ENCODE measurements at regions not wholly inside any gene's neighbourhood (a gene's known extent, or its start where the extent isn't known, plus 50 kb on each side); places are given as distances from the start of the nearest gene placed in this dataset.

GRCh38 chr10:78277314-78278057, 243.8 kb downstream of the RPS24 start:
- no peak for DNase-seq

GRCh38 chr10:78278058-78278404, 244.4 kb downstream of the RPS24 start:
- DNase-seq = no peak

GRCh38 chr10:78279756-78280155, 246.1 kb downstream of the RPS24 start:
- DNase-seq = no peak

- DNase-seq = no peak
Observed at GRCh38 chr10:78280604-78281003, 246.9 kb downstream of the RPS24 start.

GRCh38 chr10:78281627-78282026, 248.0 kb downstream of the RPS24 start:
- DNase-seq = no peak

GRCh38 chr10:78283069-78283682, 249.5 kb downstream of the RPS24 start:
- DNase-seq = no peak

GRCh38 chr10:78284381-78284780, 250.7 kb downstream of the RPS24 start:
- DNase-seq = no peak

GRCh38 chr10:78285226-78285625, 251.6 kb downstream of the RPS24 start:
- DNase-seq = no peak

GRCh38 chr10:78286186-78286585, 252.5 kb downstream of the RPS24 start:
- no peak for DNase-seq

GRCh38 chr10:78286668-78287067, 253.0 kb downstream of the RPS24 start:
- no peak for DNase-seq

GRCh38 chr10:78287618-78288017, 254.0 kb downstream of the RPS24 start:
- DNase-seq = no peak

- no peak for DNase-seq
Observed at GRCh38 chr10:78288663-78289062, 255.0 kb downstream of the RPS24 start.

GRCh38 chr10:78290131-78290750, 256.6 kb downstream of the RPS24 start:
- DNase-seq = no peak

GRCh38 chr10:78291722-78292121, 258.1 kb downstream of the RPS24 start:
- DNase-seq = no peak

- no peak for DNase-seq
Observed at GRCh38 chr10:78292250-78292981, 258.8 kb downstream of the RPS24 start.

GRCh38 chr10:78292982-78293865, 259.6 kb downstream of the RPS24 start:
- DNase-seq = no peak

GRCh38 chr10:78295242-78295641, 261.6 kb downstream of the RPS24 start:
- DNase-seq = no peak

- no peak for DNase-seq
Observed at GRCh38 chr10:78296785-78297184, 263.1 kb downstream of the RPS24 start.

- no peak for DNase-seq
Observed at GRCh38 chr10:78297997-78298396, 264.3 kb downstream of the RPS24 start.

- no peak for DNase-seq
Observed at GRCh38 chr10:78298835-78299234, 265.2 kb downstream of the RPS24 start.

GRCh38 chr10:78299851-78300468, 266.3 kb downstream of the RPS24 start:
- DNase-seq = no peak

GRCh38 chr10:78300526-78300925, 266.9 kb downstream of the RPS24 start:
- DNase-seq = no peak

Data from activated CD8-positive, alpha-beta memory T cell treated with anti-CD3 and anti-CD28 coated beads, Interleukin-2, amount 50 U/mL, for 4 hours (primary cell).